Psoas muscle (tissue), 7 donors: ENCODE measurements at regions not wholly inside any gene's neighbourhood (a gene's known extent, or its start where the extent isn't known, plus 50 kb on each side); places are given as distances from the start of the nearest gene placed in this dataset.

ENCODE experiments used
- ATAC-seq, 4 donors: fragments of 200-7000 bp; cut with Tn5 transposase; one replicate each; pipeline ENCODE4 v1.9.1; 2020; ENCODE audit warnings: moderate library complexity in 3 of 4, mild to moderate bottlenecking in 2 of 4
- DNase-seq, 2 donors: peaks; one replicate each; pipeline ENCODE4 v3.0.0-alpha.2; 2020
- H3K27ac ChIP-seq: fragments of 200-600 bp; one replicate; pipeline ENCODE4 v1.8.0; 2022
- H3K27me3 ChIP-seq, 3 donors: fragments of 200-600 bp in 1 of 3; one replicate each; pipeline versions ENCODE4 v1.6.1 to v1.8.0; 2013 to 2022; ENCODE audit warnings: low read length in 2 of 3, mild to moderate bottlenecking in 2 of 3, moderate library complexity in 1 of 3; ENCODE audit not compliant: insufficient read depth in 3 of 3
- H3K36me3 ChIP-seq, 2 donors: fragments of 200-600 bp in 1 of 2; one replicate each; pipeline versions ENCODE4 v1.6.1 to v1.8.0; 2013 to 2022; ENCODE audit warnings: low read depth in 1 of 2, mild to moderate bottlenecking in 1 of 2, moderate library complexity in 1 of 2; ENCODE audit not compliant: insufficient read depth in 1 of 2
- H3K4me1 ChIP-seq: fragments of 200-600 bp; one replicate; pipeline ENCODE4 v1.8.0; 2022
- H3K4me3 ChIP-seq: fragments of 200-600 bp; one replicate; pipeline ENCODE4 v1.8.0; 2022; ENCODE audit warnings: mild to moderate bottlenecking
- H3K9me3 ChIP-seq: fragments of 200-600 bp; one replicate; pipeline ENCODE4 v1.8.0; 2022
- WGBS, 3 donors: extraction: QIAGEN DNeasy Blood & Tissue Kit; methylation state at CpG; one replicate each; pipeline versions ENCODE4 v1.1.6 to v1.1.7; 2013; 5-methylcytosine and 5-hydroxymethylcytosine counted together
- intact Hi-C, 2 donors: fragments of 100-400 bp; cut with DNase I; formaldehyde crosslinking; loops; one replicate each; pipeline versions ENCODE4 v1.11.0 to v1.14.2; 2022
- TF ChIP-seq, protein P1 (sequence below): fragments of 200-600 bp; IDR thresholded peaks from one replicate; pipeline ENCODE4 v1.8.0; 2022; ENCODE audit warnings: antibody characterized with exemption
- donor health status: healthy with polysubstance abuse.
- donor health status: DM: no; HTN: no; CAD: no; lungs with moderate emphysema.
- donor health status: Bipolar disorder and iron deficiency.
- donor health status: healthy.
- donor health status: DM: yes; HTN: yes; CAD: no.
- donor health status: DM: no; HTN: no; CAD: no.
- donor health status: DM: yes; HTN: yes; CAD: no.

DNA sequence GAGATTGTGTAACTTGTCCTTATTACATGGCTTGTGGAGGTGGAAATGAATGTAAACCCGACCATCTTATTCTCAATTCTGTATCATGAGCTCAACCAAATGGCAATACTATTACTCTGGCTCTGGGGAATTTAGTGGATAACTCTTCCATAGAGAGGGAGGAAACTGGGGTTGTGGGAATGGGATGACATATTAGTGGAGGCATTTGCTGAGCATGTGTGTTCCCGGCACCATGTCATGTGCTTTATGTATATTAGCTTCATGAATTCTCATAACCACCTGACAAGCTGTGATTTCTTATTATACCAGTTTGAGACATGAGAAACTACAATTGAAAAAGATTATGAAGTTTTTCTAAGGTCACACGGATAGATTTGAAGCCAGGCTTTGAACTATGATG, 112.8 kb upstream of the TMEFF2 start:
- intact Hi-C loops: no loop called here
- ATAC-seq: no peak
- WGBS, 3 donors: 71 to 81% (median 76%) methylated on average over 3 of the region's 3 CpGs
- Histone ChIP-seq H3K27ac (no peak overlapping the region), H3K9me3 (no peaks in the 10 kb centered on the region), H3K36me3 (no peaks in the 10 kb centered on the region), H3K4me1 (no peaks in the 10 kb centered on the region), H3K4me3 (no peak overlapping the region), H3K27me3 (no peaks in the 10 kb centered on the region)
- no peak for DNase-seq
- TF ChIP-seq, protein P1, sequence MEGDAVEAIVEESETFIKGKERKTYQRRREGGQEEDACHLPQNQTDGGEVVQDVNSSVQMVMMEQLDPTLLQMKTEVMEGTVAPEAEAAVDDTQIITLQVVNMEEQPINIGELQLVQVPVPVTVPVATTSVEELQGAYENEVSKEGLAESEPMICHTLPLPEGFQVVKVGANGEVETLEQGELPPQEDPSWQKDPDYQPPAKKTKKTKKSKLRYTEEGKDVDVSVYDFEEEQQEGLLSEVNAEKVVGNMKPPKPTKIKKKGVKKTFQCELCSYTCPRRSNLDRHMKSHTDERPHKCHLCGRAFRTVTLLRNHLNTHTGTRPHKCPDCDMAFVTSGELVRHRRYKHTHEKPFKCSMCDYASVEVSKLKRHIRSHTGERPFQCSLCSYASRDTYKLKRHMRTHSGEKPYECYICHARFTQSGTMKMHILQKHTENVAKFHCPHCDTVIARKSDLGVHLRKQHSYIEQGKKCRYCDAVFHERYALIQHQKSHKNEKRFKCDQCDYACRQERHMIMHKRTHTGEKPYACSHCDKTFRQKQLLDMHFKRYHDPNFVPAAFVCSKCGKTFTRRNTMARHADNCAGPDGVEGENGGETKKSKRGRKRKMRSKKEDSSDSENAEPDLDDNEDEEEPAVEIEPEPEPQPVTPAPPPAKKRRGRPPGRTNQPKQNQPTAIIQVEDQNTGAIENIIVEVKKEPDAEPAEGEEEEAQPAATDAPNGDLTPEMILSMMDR: no peak

DNA sequence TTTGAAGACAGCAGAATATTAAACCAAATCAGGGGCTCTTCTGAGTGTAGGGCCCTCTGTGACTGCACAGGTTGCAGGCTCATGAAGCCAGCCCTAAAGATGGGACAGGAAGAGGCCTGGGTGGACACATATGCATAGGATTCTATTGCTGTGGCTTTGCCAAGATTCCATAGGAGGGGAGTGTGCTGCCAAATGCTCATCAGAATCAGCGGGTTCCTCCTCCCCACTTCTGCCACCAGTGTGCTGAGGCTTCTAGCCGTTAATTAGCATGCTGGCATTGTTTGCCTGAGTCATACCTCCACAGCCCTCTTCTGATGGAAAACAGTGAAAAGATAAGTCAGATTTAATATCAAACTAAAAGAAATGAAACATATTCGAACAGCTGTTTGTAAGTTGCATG, 103.9 kb upstream of the TMEFF2 start:
- TF ChIP-seq, protein P1: no peak
- intact Hi-C loops: no loop called here
- Histone ChIP-seq H3K27me3 (no peaks in the 10 kb centered on the region), H3K36me3 (no peaks in the 10 kb centered on the region), H3K9me3 (no peaks in the 10 kb centered on the region), H3K4me3 (no peak overlapping the region), H3K27ac (no peak overlapping the region), H3K4me1 (no peaks in the 10 kb centered on the region)
- ATAC-seq (no peak), DNase-seq (no peak)
- WGBS, 3 donors: 68 to 75% (median 72%) methylated on average over 3 of the region's 3 CpGs

DNA sequence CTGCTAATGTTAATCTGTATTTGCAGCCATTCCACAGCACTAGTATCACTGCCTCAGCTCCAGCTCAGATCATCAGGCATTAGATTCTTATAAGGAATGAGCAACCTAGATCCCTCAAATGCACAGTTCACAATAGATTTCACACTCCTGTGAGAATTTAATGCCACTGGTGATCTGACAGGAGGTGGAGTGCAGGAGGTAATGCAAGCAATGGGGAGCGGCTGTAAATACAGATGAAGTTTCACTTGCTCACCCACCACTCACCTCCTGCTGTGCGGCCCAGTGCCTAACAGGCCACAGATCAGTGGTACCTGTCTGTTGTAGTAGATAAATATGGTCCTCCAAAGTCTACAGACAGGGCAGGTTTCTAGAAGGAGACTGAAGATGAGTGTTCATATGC, 97.7 kb upstream of the TMEFF2 start:
- WGBS, 3 donors: 91 to 97% (median 92%) methylated on average over 2 of the region's 2 CpGs
- no peaks in the 10 kb centered on the region for H3K27me3 ChIP-seq
- no peaks in the 10 kb centered on the region for H3K36me3 ChIP-seq
- DNase-seq (no peak), ATAC-seq (no peak)
- intact Hi-C loops: no loop called here
- no peak overlapping the region for H3K4me3 ChIP-seq
- H3K4me1 ChIP-seq: no peaks in the 10 kb centered on the region
- TF ChIP-seq, protein P1: no peak
- H3K9me3 ChIP-seq: no peaks in the 10 kb centered on the region
- no peak overlapping the region for H3K27ac ChIP-seq

DNA sequence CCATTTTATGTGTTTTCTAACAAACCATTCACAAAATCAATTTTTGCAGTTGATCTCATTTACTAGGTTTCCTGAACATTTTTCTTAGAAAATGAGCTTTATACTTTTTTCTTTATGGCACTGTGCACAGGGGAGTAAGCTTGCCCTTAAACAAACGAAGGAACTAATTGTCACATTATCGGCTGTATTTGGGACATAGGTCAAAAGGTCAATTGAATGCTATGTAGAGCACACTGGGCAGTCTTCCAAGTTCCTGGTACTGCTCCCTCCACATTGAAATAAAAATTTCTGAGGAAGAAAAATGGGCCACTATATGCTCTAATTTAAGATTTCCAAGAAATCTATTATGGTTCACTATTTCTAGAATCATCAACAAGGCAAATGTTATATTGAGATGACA, 93.6 kb upstream of the TMEFF2 start:
- intact Hi-C loops: no loop called here
- ATAC-seq (no peak), DNase-seq (no peak)
- H3K27me3 ChIP-seq: no peaks in the 10 kb centered on the region
- no peaks in the 10 kb centered on the region for H3K4me1 ChIP-seq
- H3K36me3 ChIP-seq: no peaks in the 10 kb centered on the region
- no peaks in the 10 kb centered on the region for H3K9me3 ChIP-seq
- no peak overlapping the region for H3K4me3 ChIP-seq
- WGBS, 3 donors: 10 to 22% (median 14%) methylated on average over 2 of the region's 2 CpGs
- TF ChIP-seq, protein P1: no peak
- no peak overlapping the region for H3K27ac ChIP-seq

DNA sequence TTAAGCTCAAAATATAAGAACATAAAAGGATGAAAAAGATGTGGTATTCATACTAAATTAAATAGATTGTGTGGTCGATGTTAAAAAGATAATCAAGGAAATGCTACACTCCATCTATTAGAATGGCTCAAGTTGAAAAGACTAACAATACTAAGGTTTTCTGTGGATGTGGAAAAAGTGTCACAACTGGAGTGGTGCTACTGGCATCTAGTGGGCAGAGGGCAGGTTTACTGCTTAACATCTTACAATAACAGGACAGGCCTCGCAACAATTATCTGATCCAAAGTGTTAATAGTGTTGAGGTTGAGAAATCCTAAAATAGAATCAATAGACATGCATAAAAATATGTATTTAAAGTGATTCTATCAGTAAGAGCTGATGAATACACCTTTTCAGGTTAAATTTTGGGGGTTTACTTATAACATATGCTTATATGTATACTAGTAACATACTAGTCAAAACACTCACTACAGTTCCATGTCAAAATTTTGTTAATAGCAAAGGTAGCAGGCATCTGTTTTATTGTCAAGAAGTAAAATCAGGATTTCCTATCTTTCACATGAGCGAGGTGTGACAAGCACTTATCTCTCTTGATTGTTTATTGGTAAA, 91.5 kb upstream of the TMEFF2 start:
- intact Hi-C loops: no loop called here
- TF ChIP-seq, protein P1: no peak
- ATAC-seq: no peak
- Histone ChIP-seq H3K27ac (no peak overlapping the region), H3K4me1 (no peaks in the 10 kb centered on the region), H3K9me3 (no peaks in the 10 kb centered on the region), H3K36me3 (no peaks in the 10 kb centered on the region), H3K4me3 (no peak overlapping the region), H3K27me3 (no peaks in the 10 kb centered on the region)
- WGBS, 3 donors: 78 to 92% (median 83%) methylated on average over 3 of the region's 3 CpGs
- no peak for DNase-seq
